ENCODE measurements at regions not wholly inside any gene's neighbourhood (a gene's known extent, or its start where the extent isn't known, plus 50 kb on each side); places are given as distances from the start of the nearest gene placed in this dataset.
A peak's percentile ranks its signal among the peaks of the same experiment; 100 is the strongest.

GRCh38 chr2:196258407-196258806 is 87.0 kb upstream of the STK17B start:
- intact Hi-C loops (cut with DNase I; ENCODE audit: low total_unique reads), result no loop called here
- no peak overlapping the region for H3K4me3 ChIP-seq (ENCODE audit: low read depth, poor library complexity, severe bottlenecking)
- DNase-seq (ENCODE audit: low spot score in 2 of 2), result no peak
- TF ChIP-seq CTCF (IDR thresholded peaks at IDR 0.05) (no peak), POLR2A (IDR thresholded peaks at IDR 0.05) (no peak)

- no peak for DNase-seq (ENCODE audit: low spot score in 2 of 2)
- WGBS, 2 donors, result 78% methylated on average over 7 of the region's 7 CpGs
- TF ChIP-seq POLR2A (IDR thresholded peaks at IDR 0.05) (no peak), CTCF (IDR thresholded peaks at IDR 0.05) (no peak)
- intact Hi-C loops (cut with DNase I; ENCODE audit: low total_unique reads), result no loop called here
- no peak overlapping the region for H3K4me3 ChIP-seq (ENCODE audit: low read depth, poor library complexity, severe bottlenecking)
These were observed 88.4 kb upstream of the STK17B start for GRCh38 chr2:196259507-196260481.

- no peak overlapping the region for H3K4me3 ChIP-seq (ENCODE audit: low read depth, poor library complexity, severe bottlenecking)
- intact Hi-C loops (cut with DNase I; ENCODE audit: low total_unique reads), result no loop called here
- WGBS, 2 donors, result 79 to 83% methylated on average over 5 of the region's 5 CpGs
- DNase-seq (ENCODE audit: low spot score in 2 of 2), result no peak
- TF ChIP-seq POLR2A (IDR thresholded peaks at IDR 0.05) (no peak), CTCF (IDR thresholded peaks at IDR 0.05) (no peak)
These were observed 89.2 kb upstream of the STK17B start for GRCh38 chr2:196260546-196260945.

GRCh38 chr2:196262606-196263005 is 91.2 kb upstream of the STK17B start:
- WGBS, 2 donors, result 78 to 82% methylated on average over 9 of the region's 9 CpGs
- no peak overlapping the region for H3K4me3 ChIP-seq (ENCODE audit: low read depth, poor library complexity, severe bottlenecking)
- TF ChIP-seq POLR2A (IDR thresholded peaks at IDR 0.05) (no peak), CTCF (IDR thresholded peaks at IDR 0.05) (no peak)

GRCh38 chr2:196263181-196263747 is 91.9 kb upstream of the STK17B start:
- WGBS, 2 donors, result 20 to 36% methylated on average over 8 of the region's 8 CpGs
- DNase-seq (ENCODE audit: low spot score in 2 of 2), result peak in 1 of 2 donors; percentile 60
- H3K4me3 ChIP-seq (ENCODE audit: low read depth, poor library complexity, severe bottlenecking), result no peak overlapping the region
- intact Hi-C loops (cut with DNase I; ENCODE audit: low total_unique reads), result no loop called here
- TF ChIP-seq CTCF (IDR thresholded peaks at IDR 0.05) (no peak), POLR2A (IDR thresholded peaks at IDR 0.05) (no peak)

More at GRCh38 chr2:196262606-196263005, 91.2 kb upstream of the STK17B start:
- DNase-seq (ENCODE audit: low spot score in 2 of 2), result no peak
- intact Hi-C loops (cut with DNase I; ENCODE audit: low total_unique reads), result no loop called here

Measured in lower leg skin (tissue), 4 donors.